GM21381 (cell line): ENCODE measurements at regions not wholly inside any gene's neighbourhood (a gene's known extent, or its start where the extent isn't known, plus 50 kb on each side); places are given as distances from the start of the nearest gene placed in this dataset.
"Not testable (repeated sequence)": the region's sequence is repeated elsewhere in the genome, so short reads cannot be mapped to it uniquely, and the experiment has no call there.

Source experiments
- ATAC-seq: cut with Tn5 transposase; IDR thresholded peaks from one replicate; pipeline ENCODE4 v1.9.1; 2021; ENCODE audit warnings: mild to moderate bottlenecking, moderate library complexity; ENCODE audit not compliant: unreplicated experiment

DNA sequence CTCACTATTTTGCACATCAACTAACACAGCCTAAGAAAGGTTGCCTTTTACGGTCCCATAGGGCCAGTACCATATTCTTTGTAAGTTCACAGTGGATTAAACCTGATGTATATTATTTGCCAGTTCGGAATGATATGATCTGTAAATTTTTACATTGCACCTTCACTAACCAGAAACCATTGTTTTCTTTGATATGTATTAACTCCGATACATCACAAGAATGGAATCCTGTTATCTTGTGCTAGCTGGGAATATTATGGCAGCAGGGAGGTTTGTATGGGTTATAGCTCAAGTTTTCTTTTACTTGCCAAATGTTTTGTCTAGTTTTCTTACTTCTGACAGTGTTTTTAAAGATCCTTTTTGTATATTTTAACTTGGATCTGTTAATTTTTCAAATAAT, 51.4 kb upstream of the S1PR1 start:
- no peak for ATAC-seq

DNA sequence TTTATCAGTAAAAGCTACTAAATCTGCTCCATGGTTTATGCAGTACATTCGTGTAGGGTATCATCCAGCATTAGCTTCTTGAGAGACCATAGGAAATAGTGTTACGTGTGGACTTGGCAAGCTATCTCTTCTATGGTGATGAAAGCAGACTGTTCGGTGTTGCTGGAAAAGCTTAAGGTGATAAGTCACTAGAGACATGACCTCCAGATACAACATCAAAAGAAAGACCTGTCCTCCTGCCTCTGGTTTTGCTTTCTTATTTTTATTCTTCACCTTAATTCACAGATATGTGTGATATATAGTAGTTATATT, 53.5 kb upstream of the S1PR1 start:
- no peak for ATAC-seq

DNA sequence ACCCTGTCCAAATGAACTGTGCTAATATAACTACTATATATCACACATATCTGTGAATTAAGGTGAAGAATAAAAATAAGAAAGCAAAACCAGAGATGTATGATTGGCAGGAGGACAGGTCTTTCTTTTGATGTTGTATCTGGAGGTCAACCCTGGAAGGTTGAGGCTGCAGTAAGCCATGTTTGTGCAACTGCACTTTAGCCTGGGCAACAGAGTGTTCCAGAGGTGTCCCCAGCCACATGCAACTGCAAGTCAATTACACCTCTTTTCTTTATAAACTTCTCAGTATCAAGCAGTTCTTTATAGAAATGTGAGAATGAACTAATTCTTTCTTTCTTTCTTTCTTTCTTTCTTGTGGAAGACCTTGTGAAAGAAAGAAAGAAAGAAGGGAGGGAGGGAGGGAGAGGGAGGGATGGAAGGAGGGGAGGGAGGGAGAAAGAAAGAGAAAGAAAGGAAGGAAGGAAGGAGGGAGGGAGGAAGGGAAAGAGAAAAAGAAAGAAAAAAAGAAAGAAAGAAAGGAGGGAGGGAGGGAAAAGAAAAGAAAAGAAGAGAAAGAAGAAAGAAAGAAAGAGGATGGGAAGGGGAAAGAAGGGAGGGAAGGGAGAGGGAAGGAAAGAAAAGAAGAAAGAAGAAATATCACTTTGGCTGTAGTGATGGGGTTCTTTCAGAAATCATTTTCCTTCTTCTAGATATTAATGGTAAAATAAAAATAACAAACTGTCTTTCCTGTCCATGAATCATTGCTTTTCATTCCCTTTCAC, 54.0 kb upstream of the S1PR1 start:
- ATAC-seq, result no peak

DNA sequence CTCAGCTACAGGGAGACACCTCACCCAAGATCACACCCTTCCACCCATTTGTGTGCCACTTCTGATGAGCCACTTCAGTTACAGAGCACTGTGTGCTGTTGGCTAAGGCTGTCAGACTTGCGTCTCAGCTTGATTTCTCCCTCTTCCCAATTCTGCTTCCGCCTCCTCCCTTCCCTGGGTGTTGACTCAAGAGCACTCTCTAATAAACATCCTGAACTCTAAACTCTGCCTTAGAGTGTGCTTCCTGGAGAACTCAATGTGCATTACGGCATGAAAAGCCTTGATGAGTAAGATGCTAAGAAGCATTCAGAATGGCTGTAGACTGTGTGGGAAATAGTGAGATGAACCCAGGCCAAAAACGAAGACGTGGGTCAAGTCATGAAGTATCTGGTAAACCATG, 54.9 kb upstream of the S1PR1 start:
- no peak for ATAC-seq

DNA sequence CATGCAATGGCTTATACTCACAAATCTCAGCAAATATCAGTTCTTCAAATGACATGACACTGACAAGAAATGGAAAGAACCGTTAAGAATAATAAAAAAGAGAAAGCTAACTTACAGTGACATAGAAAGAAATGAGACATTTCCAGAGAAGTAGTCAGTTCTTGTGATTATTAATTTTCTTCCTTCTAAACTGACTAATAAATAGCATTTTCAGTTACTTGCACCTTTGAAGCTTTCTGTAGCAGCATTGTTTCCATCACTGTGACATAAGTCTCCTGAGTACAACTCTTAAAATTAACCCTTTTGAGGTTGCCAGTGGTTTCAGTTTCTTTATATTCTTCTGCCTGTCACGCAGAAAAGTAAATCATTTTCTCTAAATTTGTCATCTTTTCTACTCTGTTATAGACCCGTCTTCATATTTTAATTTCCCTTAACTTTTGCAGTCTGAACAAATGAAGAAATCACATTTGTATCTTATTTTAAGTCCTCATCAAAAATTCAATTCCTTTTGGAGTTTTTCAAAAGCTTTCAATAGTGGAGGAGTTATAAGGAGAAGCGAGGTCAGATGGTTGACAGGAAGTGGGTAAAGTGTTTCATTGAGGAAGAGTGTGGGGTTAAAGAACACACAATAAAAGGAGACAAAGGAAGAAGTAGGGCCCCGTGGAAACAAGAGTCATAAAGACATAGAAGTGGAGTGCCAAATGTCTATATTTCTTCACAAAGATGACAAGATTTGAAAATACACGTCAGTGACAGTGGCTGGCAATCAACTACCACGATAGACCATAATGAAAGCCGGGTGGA, 57.9 kb upstream of the S1PR1 start:
- ATAC-seq, result peak; percentile 87

DNA sequence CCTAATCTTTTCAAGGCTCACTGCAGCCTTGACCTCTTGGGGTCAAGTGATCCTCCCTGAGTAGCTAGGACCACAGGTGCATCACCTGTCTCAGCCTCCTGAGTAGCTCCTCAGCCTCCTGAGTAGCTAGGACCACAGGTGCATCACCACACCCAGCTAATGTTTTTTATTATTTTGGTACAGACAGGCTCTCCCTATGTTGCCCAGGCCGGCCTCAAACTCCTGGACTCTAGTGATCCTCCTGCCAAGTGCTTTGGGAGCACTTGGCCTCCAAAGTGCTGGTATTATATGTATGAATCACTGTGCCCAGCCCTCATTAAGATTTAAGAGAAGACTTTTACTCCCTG, 58.5 kb upstream of the S1PR1 start:
- peak; percentile 15 for ATAC-seq

DNA sequence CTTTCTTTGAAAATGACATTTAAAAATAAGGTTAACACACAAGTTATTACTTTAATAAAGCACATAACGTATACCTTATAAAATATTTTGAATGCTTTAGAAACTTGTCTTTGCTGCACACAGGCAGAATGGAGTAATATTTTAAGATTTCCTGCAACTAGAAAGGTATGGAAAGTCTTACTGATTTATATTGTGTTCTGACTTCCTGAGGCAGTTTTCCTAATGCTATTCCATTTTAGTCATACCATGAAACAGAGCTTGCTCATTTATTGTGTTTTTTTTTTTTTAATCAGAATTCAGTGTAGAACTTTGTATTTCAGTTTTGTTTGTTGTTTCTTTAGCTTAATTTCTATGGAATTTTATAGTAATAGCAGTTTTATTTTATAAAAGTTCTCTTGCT, 60.9 kb upstream of the S1PR1 start:
- ATAC-seq, result no peak

DNA sequence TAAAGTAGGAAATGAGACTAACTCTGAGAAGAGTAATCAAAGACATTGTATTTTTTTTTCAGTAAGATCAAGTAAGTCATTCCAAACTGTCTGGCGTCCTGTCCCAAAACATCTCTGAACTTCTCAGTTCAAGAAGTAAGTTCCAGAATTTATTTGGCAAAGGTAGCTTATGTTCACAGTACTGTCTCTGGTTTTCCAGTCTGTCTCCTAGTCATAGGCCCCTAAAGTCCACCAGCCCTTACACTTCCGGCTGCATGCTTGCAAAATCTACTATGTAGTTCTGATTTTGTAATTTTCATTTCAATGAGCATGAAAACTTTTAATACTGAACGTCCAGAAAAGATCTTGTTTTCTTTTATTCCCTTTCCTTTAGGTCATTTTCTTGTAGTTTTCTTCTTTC, 61.4 kb upstream of the S1PR1 start:
- no peak for ATAC-seq

DNA sequence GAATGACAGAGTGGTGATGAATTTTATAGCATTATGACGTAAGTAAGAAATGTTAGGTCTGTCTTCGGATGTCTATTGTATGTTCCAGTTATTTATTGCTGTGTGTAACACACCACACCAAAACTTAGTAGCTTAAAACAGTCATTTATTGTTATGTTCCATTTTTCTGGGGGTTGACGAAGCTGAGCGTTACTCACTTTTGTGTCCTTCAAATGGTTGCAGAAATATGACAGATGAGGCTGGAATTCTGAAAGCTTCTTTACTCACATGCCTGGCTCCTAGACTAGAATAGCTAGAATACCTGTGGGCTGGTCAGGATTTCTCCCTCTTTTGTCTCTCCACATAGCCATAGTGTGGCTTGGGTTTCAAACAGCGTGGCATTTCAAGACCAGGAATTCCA, 62.1 kb upstream of the S1PR1 start:
- no peak for ATAC-seq

DNA sequence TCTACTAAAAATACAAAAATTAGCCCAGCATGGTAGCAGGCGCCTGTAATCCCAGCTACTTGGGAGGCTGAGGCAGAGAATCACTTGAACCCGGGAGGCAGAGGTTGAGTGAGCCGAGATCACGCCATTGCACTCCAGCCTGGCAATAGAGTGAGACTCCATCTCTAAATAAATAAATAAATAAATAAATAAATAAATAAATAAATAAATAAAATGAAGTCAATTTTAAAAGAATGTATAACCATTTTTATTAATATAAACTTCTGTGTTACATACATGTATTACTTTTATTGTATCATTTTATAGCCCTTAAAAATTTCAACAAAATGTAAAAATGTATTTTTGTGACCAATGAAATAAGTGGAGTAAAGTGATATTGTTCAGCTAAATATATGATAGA, 62.5 kb upstream of the S1PR1 start:
- ATAC-seq, result not testable (repeated sequence)

DNA sequence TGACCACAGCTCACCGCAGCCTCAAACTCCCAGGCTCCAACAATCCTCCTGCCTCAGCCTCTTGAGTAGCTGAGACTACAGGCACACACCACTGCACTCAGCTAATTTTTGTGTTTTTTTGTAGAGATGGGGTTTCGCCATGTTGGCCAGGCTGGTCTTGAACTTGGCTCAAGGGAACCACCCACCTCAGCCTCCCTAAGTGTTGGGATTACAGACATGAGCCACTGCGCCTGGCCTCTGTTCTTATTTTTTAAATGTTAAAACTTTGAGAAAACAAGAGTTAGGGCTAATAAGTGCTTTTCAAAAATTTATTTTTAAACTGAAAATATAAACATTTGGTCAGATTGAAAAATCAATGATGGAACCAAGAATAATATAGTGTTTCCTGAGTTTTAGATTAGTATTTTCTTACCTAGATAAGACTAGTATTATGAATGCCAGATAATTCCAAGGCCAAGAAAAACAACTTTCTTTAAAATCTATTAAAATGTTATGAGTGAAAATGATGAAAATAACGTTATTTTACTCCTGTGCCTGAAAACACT, 66.2 kb upstream of the S1PR1 start:
- no peak for ATAC-seq

DNA sequence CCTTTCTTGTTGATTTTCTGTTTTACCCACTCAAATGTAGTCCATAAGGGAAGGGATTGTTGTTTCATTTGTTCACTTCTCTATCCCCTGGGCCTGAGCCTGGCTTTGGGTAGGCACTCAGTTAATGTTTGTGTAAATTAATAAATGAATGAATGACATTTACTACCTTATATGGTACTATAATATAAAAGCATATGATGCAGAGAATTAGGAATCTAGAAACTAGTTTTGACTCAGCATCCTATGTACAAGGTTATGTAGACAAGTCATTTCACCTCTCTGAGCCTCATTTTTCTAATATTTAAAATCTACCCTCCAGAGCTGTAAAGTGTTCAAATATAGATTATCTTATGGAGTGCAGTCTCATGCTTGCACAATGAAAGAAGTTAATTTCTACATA, 68.9 kb upstream of the S1PR1 start:
- ATAC-seq, result no peak

DNA sequence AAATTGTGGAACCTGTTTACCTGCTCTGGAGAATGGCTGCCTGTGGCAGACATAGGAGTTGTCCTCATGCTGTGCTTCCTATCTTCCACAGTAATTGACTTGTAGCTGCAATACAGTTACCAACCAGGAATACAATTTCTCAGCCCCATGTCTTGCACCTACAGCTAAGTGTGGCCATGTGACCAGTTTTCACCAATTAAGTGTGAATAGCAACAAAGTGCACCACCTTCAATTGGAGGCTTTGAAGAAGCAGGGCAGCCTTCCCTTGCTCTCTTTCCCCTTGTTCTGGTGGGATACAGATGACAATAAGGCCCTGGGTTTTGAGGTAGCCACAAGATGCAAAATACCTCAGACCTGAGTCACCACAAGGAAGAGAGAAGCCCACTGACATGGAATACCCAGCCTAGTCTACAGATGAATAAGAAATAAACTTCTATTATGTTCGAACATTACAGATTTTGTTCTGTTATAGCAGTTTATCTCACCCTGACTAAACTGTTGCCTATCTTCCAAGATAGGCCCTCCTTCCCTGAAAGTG, 70.2 kb upstream of the S1PR1 start:
- ATAC-seq, result no peak

DNA sequence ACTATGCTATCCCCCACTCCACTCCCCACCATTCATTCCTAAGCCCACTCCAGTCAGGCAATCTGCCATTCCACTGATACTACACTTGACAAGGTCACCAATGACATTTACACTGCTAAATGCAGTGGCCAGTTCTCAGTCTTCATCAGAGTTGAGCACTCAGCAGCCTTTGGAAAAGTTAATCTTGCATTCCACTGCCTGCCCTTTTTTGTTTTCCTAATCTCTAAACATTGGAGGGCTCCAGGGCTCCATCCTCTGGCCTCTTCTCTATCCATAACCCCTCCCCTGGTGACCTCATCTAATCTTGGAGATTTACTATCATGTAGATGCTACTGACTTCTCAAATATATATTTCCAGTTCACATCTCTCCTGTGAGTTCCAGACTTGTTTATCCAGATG, 70.9 kb upstream of the S1PR1 start:
- no peak for ATAC-seq

DNA sequence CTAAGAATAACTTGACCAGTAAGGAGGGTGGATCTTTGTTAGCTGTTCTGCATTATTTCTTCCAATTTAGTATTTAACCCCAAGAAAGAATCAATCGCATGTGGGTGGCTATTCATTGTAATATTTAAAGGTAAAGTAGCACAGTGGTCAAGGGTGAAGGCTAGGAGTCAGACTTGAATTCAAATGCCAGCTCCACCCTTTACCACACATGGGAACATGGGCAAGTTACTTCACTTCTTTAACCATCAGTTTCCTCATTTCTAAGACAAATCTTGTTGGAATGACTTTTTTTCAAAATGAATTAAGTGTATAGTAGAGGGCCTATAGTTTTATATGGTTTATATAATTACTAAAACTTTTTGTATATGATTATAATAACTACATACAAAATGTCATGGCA, 71.3 kb upstream of the S1PR1 start:
- ATAC-seq, result no peak

DNA sequence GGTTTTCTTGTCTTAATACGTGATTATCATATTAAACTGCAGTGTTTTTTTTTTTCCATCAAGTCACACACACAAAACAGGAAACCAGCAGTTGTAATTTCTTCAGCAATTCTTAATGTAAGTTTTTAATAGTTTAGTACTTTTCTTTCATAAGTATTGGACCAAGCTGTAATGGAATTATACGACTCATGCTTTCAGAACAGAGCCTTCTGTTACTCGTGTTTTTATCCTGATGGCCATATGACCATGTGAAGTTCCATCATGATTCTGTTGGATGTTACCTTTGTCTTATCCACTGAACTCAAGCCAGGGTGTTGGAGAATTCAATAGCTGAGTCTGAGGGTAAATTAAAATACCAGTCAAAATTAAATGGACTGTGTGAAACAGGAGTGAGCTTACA, 72.0 kb upstream of the S1PR1 start:
- ATAC-seq, result no peak

DNA sequence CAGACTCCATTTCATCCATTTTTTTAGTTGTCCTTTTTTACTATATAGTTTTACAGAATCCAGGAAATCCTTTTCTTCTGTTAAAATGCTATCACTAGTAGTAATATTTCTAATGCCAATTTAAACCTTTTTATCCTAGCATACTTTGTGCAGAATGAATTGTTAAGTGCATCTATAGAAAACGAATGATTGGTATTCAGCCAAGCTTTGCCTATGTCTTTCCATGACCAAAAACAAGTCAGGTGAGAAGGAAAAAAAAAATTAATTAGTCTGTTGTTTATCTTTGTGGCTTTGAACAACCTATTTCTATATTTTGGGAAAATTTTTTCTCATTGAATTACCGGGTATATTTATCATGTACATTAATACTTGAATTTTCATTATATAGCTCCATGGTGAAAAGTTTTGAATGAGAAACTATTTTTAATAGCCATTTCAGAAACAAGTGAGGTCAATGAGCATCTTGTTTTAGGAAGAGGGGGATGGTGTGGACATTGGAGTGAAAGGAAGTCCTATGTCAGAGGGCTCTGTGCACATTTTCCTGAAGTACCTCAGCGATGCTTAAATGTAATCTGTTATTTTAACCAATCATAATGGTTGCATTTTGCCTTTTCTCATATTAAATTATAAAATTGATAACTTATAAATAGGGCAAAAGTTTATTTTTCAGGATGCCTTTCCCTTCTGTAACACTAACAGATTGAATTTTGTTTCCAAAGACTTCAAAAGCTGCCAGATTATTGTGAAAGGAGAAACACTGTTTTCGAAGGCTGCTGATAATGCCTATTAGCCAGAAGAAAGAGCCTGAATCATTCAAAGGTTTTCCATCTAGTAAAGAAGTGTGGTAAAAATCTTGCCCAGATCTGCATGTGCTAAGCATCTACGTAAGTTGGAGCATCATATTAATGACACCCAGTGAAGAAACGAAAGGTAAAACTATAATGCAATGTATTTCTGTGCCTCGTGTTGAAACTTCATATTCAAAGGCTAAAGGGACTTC, 73.8 kb upstream of the S1PR1 start:
- no peak for ATAC-seq

DNA sequence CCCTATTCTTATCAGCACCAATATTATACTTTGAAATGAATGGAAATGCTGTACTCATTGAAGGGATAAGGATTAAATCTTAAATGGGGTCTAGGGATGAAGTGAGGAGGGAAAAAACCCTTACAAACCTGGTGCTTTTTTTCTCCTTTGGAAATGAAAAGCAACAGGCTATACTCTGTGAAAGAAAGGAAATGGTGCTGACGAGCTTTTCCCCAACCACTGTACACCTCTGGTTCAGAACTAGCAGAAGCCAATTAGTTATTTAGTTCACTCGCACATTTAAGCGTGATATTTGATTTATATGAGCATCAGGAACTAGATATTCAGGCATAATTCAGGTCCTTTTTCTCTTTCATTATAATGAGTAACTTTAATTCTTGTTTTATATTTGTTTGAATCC, 74.5 kb upstream of the S1PR1 start:
- ATAC-seq, result no peak

DNA sequence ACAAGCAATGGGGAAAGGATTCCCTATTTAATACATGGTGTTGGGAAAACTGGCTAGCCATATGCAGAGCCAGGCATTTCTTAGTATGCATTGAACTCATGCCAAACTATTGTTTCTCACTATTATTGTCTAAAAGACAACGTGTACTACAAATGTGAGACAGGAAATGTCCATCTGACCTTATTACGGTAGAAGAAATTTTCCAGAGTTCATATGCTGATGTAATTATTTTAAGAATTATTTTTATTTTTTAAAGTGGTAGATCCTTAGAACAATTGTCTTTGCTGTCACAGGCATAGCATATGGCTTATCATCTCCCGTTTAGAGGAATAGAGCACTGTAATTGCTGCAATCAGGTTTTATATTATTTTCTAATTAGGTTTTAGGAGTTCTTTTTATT, 75.2 kb upstream of the S1PR1 start:
- ATAC-seq, result no peak

DNA sequence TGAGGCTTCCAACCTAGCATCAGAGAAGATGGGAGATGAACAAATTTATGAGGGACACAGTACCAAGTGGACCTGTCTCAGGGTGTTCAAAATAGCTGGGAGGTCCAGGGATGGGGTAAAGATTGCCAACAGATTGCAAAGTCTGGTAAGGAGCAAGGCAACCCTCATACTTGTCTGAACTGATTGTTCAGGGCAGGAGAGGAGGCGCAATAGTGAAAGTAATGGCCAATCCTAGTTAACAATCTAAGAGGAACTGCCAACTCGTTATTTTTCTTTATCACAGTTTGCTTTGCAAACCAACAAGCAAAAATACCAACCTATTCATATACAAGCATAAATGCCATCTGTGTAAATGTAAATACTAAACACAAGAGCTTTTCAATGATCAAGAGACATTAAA, 78.4 kb upstream of the S1PR1 start:
- ATAC-seq, result no peak

DNA sequence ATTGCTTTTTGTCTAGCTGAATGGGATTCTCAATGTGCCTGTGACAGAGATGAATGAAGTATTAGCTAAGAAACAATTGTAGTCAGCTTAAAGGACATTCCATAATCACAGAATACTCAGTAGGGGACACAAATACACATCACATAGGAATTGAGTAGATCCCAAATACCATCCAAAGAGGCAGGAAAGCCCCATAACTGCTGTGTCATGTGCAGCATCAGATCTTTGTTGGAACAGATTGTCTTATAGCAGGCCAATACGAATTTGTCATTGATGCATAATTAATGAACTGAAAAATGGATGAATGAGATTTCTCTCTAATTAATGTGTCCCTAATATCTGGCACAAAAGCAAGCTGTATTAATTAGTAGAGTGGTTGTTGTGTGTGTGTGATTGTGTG, 82.3 kb upstream of the S1PR1 start:
- no peak for ATAC-seq
